Esophagus squamous epithelium (tissue), 5 donors: ENCODE measurements at regions not wholly inside any gene's neighbourhood (a gene's known extent, or its start where the extent isn't known, plus 50 kb on each side); places are given as distances from the start of the nearest gene placed in this dataset.

Experiments used
- DNase-seq: peaks from one replicate; lab custom pipeline; 2025; lab: John Stamatoyannopoulos, UW
- H3K27ac ChIP-seq, 4 donors: fragments of 200-600 bp; sonication (generic); one replicate each; pipeline ENCODE4 v1.5.1; 2016 to 2019; ENCODE audit warnings: mild to moderate bottlenecking in 1 of 4
- H3K27me3 ChIP-seq, 4 donors: fragments of 200-600 bp; sonication (generic); 1 replicate in 3 of 4; 2 replicates in 1 of 4; pipeline versions ENCODE4 v1.5.1 to v1.6.0; 2017 to 2021; ENCODE audit warnings: antibody characterized with exemption in 1 of 4
- H3K36me3 ChIP-seq, 3 donors: fragments of 200-600 bp; sonication (generic); one replicate each; pipeline ENCODE4 v1.5.1; 2016 to 2019
- H3K4me1 ChIP-seq, 3 donors: fragments of 200-600 bp; sonication (generic); one replicate each; pipeline ENCODE4 v1.5.1; 2017 to 2019
- H3K4me3 ChIP-seq, 4 donors: fragments of 200-600 bp; sonication (generic); 1 replicate in 3 of 4; 2 replicates in 1 of 4; pipeline ENCODE4 v1.5.1; 2016 to 2019; ENCODE audit warnings: mild to moderate bottlenecking in 2 of 4, moderate library complexity in 1 of 4
- H3K9me3 ChIP-seq, 3 donors: fragments of 200-600 bp; sonication (generic); one replicate each; pipeline ENCODE4 v1.5.1; 2016 to 2019
- POLR2A ChIP-seq, 4 donors: fragments of 450-650 bp; IDR thresholded peaks; one replicate each; pipeline ENCODE4 v1.6.1; 2017; ENCODE audit warnings: antibody characterized with exemption in 4 of 4, mild to moderate bottlenecking in 4 of 4, moderate library complexity in 3 of 4
- WGBS, 2 donors: methylation state at CpG; one replicate each; pipeline ENCODE4 v1.1.5; 2018; 5-methylcytosine and 5-hydroxymethylcytosine counted together
- intact Hi-C: fragments of 100-400 bp; cut with DNase I; formaldehyde crosslinking; loops from one replicate; pipeline ENCODE4 v1.15.0; 2022
- TF ChIP-seq, protein P1 (sequence below), 6 experiments: fragments of 450-650 bp in 4 of 6; fragments of 200-600 bp in 2 of 6; sonication (generic) in 2 of 6; IDR thresholded peaks; one replicate each; pipeline ENCODE4 v1.5.1; 2016 to 2019; ENCODE audit warnings: antibody characterized with exemption in 6 of 6, mild to moderate bottlenecking in 4 of 6, moderate library complexity in 4 of 6
- donor health status: DM: yes; HTN: yes; CAD: no.

DNA sequence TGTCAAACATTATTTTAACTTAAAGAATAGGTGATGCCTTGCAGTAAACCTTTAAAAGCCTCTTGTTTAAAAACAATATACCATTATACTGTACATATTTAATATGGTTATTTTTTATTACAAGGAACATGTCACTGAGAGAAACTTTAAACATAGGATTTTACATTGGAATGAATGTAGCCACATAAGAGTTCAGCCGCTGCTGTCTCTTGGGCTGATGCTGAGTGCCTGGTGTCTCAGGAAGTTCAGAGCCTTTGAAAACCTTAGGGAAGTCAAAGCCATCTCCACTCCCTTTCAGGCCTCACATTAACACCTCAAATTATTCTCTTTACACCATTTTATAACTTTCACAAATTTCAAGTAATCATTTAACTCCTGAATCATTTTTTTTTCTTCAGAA, 93.5 kb upstream of the DKK2 start:
- no peaks in the 10 kb centered on the region for H3K36me3 ChIP-seq
- H3K9me3 ChIP-seq = no peaks in the 10 kb centered on the region
- intact Hi-C loops = no loop called here
- no peaks in the 10 kb centered on the region for H3K4me1 ChIP-seq
- WGBS, 2 donors = 44 to 71% methylated on average over 1 of the region's 1 CpG
- no peak overlapping the region for H3K4me3 ChIP-seq
- DNase-seq = no peak
- no peak for TF ChIP-seq POLR2A (IDR thresholded peaks at IDR 0.05)
- TF ChIP-seq, protein P1, sequence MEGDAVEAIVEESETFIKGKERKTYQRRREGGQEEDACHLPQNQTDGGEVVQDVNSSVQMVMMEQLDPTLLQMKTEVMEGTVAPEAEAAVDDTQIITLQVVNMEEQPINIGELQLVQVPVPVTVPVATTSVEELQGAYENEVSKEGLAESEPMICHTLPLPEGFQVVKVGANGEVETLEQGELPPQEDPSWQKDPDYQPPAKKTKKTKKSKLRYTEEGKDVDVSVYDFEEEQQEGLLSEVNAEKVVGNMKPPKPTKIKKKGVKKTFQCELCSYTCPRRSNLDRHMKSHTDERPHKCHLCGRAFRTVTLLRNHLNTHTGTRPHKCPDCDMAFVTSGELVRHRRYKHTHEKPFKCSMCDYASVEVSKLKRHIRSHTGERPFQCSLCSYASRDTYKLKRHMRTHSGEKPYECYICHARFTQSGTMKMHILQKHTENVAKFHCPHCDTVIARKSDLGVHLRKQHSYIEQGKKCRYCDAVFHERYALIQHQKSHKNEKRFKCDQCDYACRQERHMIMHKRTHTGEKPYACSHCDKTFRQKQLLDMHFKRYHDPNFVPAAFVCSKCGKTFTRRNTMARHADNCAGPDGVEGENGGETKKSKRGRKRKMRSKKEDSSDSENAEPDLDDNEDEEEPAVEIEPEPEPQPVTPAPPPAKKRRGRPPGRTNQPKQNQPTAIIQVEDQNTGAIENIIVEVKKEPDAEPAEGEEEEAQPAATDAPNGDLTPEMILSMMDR (IDR thresholded peaks at IDR 0.05) = no peak
- H3K27ac ChIP-seq = no peak overlapping the region
- H3K27me3 ChIP-seq = no peaks in the 10 kb centered on the region

DNA sequence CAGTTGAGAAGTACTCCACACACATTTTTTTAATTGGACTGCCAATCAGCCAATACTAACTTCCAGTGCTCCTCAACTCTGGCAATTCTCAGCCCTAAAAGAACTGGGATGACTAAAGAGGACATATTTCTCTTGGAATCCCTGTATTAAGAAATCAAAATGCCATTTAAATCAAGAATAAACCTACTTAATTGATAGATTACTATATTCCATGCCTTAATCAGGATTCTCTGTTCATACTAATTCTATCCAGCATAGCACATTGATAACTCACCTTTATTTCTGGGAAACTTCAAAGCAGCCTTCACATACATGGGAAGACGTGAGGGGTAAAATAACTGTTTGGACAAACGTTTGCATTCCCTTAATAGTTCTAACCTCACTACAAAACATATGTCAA, 93.0 kb upstream of the DKK2 start:
- Histone ChIP-seq H3K36me3 (no peaks in the 10 kb centered on the region), H3K4me1 (no peaks in the 10 kb centered on the region), H3K27me3 (no peaks in the 10 kb centered on the region), H3K9me3 (no peaks in the 10 kb centered on the region), H3K27ac (no peak overlapping the region), H3K4me3 (no peak overlapping the region)
- DNase-seq = no peak
- no peak for TF ChIP-seq POLR2A (IDR thresholded peaks at IDR 0.05)
- TF ChIP-seq, protein P1 (IDR thresholded peaks at IDR 0.05) = no peak
- intact Hi-C loops = no loop called here
- WGBS, 2 donors = 27 to 40% methylated on average over 2 of the region's 2 CpGs

DNA sequence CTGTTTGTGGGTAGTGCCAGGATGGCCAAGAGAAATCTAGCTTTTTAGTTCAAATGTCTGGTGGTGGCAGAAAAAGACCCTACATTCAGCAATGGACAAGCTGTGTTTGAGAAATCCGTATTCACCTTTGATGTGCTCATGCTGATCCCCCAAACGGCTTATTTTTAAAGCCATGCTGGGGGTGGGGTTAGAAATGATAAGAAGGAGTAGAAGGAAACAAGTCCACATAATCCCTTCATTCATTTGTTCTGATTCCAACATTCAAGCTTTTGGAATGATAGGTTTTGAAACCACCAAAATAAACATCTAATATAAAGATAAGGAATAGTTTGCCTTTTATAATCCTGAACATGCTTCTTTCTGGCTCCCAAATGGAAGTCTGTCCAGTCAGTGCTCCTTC, 92.0 kb upstream of the DKK2 start:
- Histone ChIP-seq H3K4me1 (no peaks in the 10 kb centered on the region), H3K4me3 (no peak overlapping the region), H3K27me3 (no peaks in the 10 kb centered on the region), H3K36me3 (no peaks in the 10 kb centered on the region), H3K27ac (no peak overlapping the region), H3K9me3 (no peaks in the 10 kb centered on the region)
- WGBS, 2 donors = 60 to 71% methylated on average over 2 of the region's 2 CpGs
- no peak for TF ChIP-seq POLR2A (IDR thresholded peaks at IDR 0.05)
- TF ChIP-seq, protein P1 (IDR thresholded peaks at IDR 0.05) = no peak
- intact Hi-C loops = no loop called here
- no peak for DNase-seq

DNA sequence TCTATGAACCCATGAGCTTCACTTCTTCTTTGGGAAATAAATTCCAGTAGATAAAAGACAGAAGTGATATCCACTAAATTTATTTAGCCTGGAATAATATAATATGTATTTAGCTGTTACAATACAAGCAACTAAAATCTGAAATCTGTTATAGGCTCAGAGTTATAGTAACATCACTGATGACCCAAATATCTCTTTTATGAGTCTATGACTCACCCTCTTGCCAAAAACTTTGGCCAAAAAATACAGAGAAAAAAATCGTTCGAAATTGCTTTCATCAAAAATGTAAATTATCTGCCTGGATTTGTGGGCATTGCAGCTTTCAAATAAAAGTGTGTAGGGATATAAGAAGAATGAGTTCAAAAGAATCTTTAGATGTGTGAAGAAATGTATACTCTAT, 89.4 kb upstream of the DKK2 start:
- no peaks in the 10 kb centered on the region for H3K36me3 ChIP-seq
- WGBS, 2 donors = 38 to 51% methylated on average over 2 of the region's 2 CpGs
- H3K9me3 ChIP-seq = no peaks in the 10 kb centered on the region
- TF ChIP-seq, protein P1 (IDR thresholded peaks at IDR 0.05) = no peak
- TF ChIP-seq POLR2A (IDR thresholded peaks at IDR 0.05) = no peak
- H3K27ac ChIP-seq = no peak overlapping the region
- intact Hi-C loops = no loop called here
- no peak for DNase-seq
- H3K4me1 ChIP-seq = no peaks in the 10 kb centered on the region
- no peak overlapping the region for H3K4me3 ChIP-seq
- H3K27me3 ChIP-seq = no peaks in the 10 kb centered on the region

DNA sequence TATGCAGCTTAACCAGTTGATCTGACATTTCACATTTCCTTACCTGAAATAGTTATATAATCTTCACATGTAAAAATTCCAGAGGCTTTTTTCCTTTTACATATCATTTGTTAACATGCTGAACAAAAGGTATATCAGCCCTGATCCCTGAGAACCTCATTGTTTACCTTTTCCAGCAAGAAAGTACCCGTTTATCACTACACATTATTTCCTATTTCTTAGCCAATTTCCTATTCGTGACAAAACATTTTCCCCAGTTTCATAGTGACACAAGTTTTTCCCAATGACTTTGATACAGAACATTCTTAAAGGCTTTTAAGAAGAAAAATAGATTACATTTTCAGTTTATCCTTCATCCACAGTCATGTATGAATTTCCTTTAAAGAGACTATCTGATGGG, 86.6 kb upstream of the DKK2 start:
- Histone ChIP-seq H3K4me3 (no peak overlapping the region), H3K27ac (no peak overlapping the region), H3K9me3 (no peaks in the 10 kb centered on the region), H3K27me3 (no peaks in the 10 kb centered on the region), H3K4me1 (no peaks in the 10 kb centered on the region), H3K36me3 (no peaks in the 10 kb centered on the region)
- intact Hi-C loops = no loop called here
- 28 to 36% methylated on average over 2 of the region's 2 CpGs for WGBS, 2 donors
- no peak for TF ChIP-seq POLR2A (IDR thresholded peaks at IDR 0.05)
- TF ChIP-seq, protein P1 (IDR thresholded peaks at IDR 0.05) = no peak
- no peak for DNase-seq
